ENCODE measurements at regions not wholly inside any gene's neighbourhood (a gene's known extent, or its start where the extent isn't known, plus 50 kb on each side); places are given as distances from the start of the nearest gene placed in this dataset.

DNA sequence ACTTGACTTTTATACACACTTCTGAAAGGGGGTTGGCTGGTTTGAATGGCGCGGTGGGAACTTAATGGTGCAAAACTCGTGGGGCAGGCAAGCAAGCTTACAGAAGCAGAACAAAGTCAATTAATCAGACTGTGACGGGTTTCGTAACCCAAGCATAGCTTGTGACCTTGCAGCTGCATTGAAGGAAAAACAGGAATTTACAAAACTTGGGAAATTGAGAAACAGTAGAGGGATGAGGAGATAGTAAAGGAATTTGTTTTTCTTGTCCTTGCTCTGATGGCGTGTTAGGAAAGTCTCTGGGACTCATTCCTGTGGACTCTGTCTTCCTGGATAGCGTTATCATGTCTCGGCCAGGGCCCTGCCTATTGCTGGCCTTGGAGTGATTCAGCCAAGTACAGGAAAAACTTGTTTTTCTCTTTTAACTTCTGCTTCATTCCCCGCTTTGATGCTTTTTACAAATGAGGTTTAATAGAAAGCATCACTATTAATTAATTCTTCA is 220.0 kb upstream of the KCND2 start:
- no peak overlapping the region for H3K27ac ChIP-seq (ENCODE audit: low read depth, low read length)
- Mint-ChIP-seq H3K9me3 (peaks cover 0 to 9% (median 4%) of the 10 kb centered on the region in 5 donors), H3K4me3 (no peak overlapping the region), H3K27me3 (no peaks in the 10 kb centered on the region), H3K4me1 (no peaks in the 10 kb centered on the region), H3K27ac (peak overlapping the region in 1 of 8 donors; percentile 59), H3K36me3 (no peaks in the 10 kb centered on the region)
- H3K9me3 ChIP-seq (ENCODE audit: low read length) = peaks cover 3% of the 10 kb centered on the region
- no peak overlapping the region for H3K4me3 ChIP-seq (ENCODE audit: low read length)
- no peaks in the 10 kb centered on the region for H3K36me3 ChIP-seq (ENCODE audit: insufficient read depth, low read length)
- POLR2A ChIA-PET = no interaction called here
- CTCF ChIA-PET = no interaction called here
- H3K27me3 ChIP-seq (ENCODE audit: insufficient read depth, low read length, poor library complexity, severe bottlenecking) = no peaks in the 10 kb centered on the region
- no peaks in the 10 kb centered on the region for H3K4me1 ChIP-seq (ENCODE audit: insufficient read depth, low read length)
- DNase-seq = no peak

GRCh38 chr7:120053390-120053961 is 219.5 kb upstream of the KCND2 start:
- Mint-ChIP-seq H3K4me1 (no peaks in the 10 kb centered on the region), H3K27ac (no peak overlapping the region), H3K36me3 (no peaks in the 10 kb centered on the region), H3K4me3 (no peak overlapping the region), H3K9me3 (peaks cover 0 to 9% (median 5%) of the 10 kb centered on the region in 5 donors), H3K27me3 (no peaks in the 10 kb centered on the region)
- no peak overlapping the region for H3K27ac ChIP-seq (ENCODE audit: low read depth, low read length)
- DNase-seq = no peak
- no peaks in the 10 kb centered on the region for H3K27me3 ChIP-seq (ENCODE audit: insufficient read depth, low read length, poor library complexity, severe bottlenecking)
- CTCF ChIA-PET = no interaction called here
- no peaks in the 10 kb centered on the region for H3K4me1 ChIP-seq (ENCODE audit: insufficient read depth, low read length)
- H3K4me3 ChIP-seq (ENCODE audit: low read length) = no peak overlapping the region
- no peaks in the 10 kb centered on the region for H3K36me3 ChIP-seq (ENCODE audit: insufficient read depth, low read length)
- peaks cover 3% of the 10 kb centered on the region for H3K9me3 ChIP-seq (ENCODE audit: low read length)
- POLR2A ChIA-PET = no interaction called here

GRCh38 chr7:120054376-120055100 is 218.4 kb upstream of the KCND2 start:
- Histone ChIP-seq H3K36me3 (ENCODE audit: insufficient read depth, low read length) (no peaks in the 10 kb centered on the region), H3K9me3 (ENCODE audit: low read length) (peaks cover 3% of the 10 kb centered on the region), H3K27me3 (ENCODE audit: insufficient read depth, low read length, poor library complexity, severe bottlenecking) (no peaks in the 10 kb centered on the region), H3K4me1 (ENCODE audit: insufficient read depth, low read length) (no peaks in the 10 kb centered on the region), H3K27ac (ENCODE audit: low read depth, low read length) (no peak overlapping the region), H3K4me3 (ENCODE audit: low read length) (no peak overlapping the region)
- Mint-ChIP-seq H3K4me3 (no peak overlapping the region), H3K27me3 (no peaks in the 10 kb centered on the region), H3K27ac (no peak overlapping the region), H3K4me1 (no peaks in the 10 kb centered on the region), H3K36me3 (no peaks in the 10 kb centered on the region), H3K9me3 (peaks cover 4 to 10% (median 8%) of the 10 kb centered on the region in 5 donors)
- CTCF ChIA-PET = no interaction called here
- no peak for DNase-seq
- POLR2A ChIA-PET = no interaction called here

DNA sequence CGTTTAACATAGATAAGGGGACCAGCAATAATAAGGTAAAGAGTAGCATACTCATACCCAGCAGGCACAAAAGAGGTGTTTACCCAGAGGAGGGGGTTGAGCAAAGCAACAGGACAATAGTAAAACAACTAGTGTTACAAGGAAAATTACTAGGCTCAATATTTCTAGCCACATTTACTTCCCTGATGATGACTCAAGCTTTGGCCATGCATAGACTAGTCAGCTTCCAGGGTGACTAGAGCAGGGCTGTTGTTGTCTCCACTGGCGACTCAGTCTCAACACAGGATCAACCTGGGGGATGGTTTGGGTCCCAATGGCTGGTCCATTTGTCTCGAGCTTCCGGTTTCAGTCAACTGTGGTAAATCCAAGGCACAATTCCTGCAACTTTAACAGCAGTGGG is 217.7 kb upstream of the KCND2 start:
- Histone ChIP-seq H3K4me1 (ENCODE audit: insufficient read depth, low read length) (no peaks in the 10 kb centered on the region), H3K27ac (ENCODE audit: low read depth, low read length) (no peak overlapping the region), H3K9me3 (ENCODE audit: low read length) (peaks cover 3% of the 10 kb centered on the region), H3K4me3 (ENCODE audit: low read length) (no peak overlapping the region), H3K27me3 (ENCODE audit: insufficient read depth, low read length, poor library complexity, severe bottlenecking) (no peaks in the 10 kb centered on the region), H3K36me3 (ENCODE audit: insufficient read depth, low read length) (no peaks in the 10 kb centered on the region)
- H3K27ac Mint-ChIP-seq = no peak overlapping the region
- no peaks in the 10 kb centered on the region for H3K4me1 Mint-ChIP-seq
- ChIA-PET CTCF (no interaction called here), POLR2A (no interaction called here)
- no peak overlapping the region for H3K4me3 Mint-ChIP-seq
- H3K36me3 Mint-ChIP-seq = no peaks in the 10 kb centered on the region
- no peaks in the 10 kb centered on the region for H3K27me3 Mint-ChIP-seq
- peaks cover 4 to 12% (median 9%) of the 10 kb centered on the region in 5 donors for H3K9me3 Mint-ChIP-seq
- DNase-seq = no peak

- no peak for DNase-seq
- Mint-ChIP-seq H3K36me3 (no peaks in the 10 kb centered on the region), H3K4me1 (no peaks in the 10 kb centered on the region), H3K27ac (no peak overlapping the region), H3K4me3 (no peak overlapping the region), H3K27me3 (no peaks in the 10 kb centered on the region), H3K9me3 (peaks cover 4 to 12% (median 9%) of the 10 kb centered on the region in 5 donors)
- POLR2A ChIA-PET = no interaction called here
- H3K27me3 ChIP-seq (ENCODE audit: insufficient read depth, low read length, poor library complexity, severe bottlenecking) = no peaks in the 10 kb centered on the region
- no peak overlapping the region for H3K27ac ChIP-seq (ENCODE audit: low read depth, low read length)
- CTCF ChIA-PET = no interaction called here
- H3K4me3 ChIP-seq (ENCODE audit: low read length) = no peak overlapping the region
- H3K4me1 ChIP-seq (ENCODE audit: insufficient read depth, low read length) = no peaks in the 10 kb centered on the region
- H3K36me3 ChIP-seq (ENCODE audit: insufficient read depth, low read length) = no peaks in the 10 kb centered on the region
- peaks cover 3% of the 10 kb centered on the region for H3K9me3 ChIP-seq (ENCODE audit: low read length)
Measured at GRCh38 chr7:120056227-120056626, 216.7 kb upstream of the KCND2 start.

DNA sequence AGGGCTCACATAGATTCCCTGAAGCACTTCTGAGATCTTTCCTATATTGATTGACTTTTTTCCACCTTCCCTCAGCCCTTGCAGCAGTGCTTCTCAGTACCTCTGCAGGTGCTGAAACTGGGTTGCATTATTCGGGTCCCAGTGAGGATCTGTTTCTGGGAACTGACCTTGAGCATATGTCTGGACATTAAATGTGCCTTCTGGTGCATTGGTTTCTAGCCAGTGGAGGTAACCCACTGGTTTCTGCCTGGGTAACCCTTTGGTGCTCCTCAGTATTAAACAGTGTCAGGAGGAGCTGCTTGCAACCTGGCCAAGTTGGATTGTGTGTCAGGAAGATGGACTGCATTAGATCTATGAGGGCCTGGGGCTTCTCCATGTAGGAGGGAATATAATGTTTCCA is 213.3 kb upstream of the KCND2 start:
- Histone ChIP-seq H3K4me1 (ENCODE audit: insufficient read depth, low read length) (no peaks in the 10 kb centered on the region), H3K27me3 (ENCODE audit: insufficient read depth, low read length, poor library complexity, severe bottlenecking) (no peaks in the 10 kb centered on the region), H3K4me3 (ENCODE audit: low read length) (no peak overlapping the region), H3K9me3 (ENCODE audit: low read length) (peaks cover 3% of the 10 kb centered on the region), H3K36me3 (ENCODE audit: insufficient read depth, low read length) (no peaks in the 10 kb centered on the region), H3K27ac (ENCODE audit: low read depth, low read length) (no peak overlapping the region)
- ChIA-PET CTCF (no interaction called here), POLR2A (no interaction called here)
- Mint-ChIP-seq H3K27me3 (no peaks in the 10 kb centered on the region), H3K4me3 (no peak overlapping the region), H3K9me3 (peaks cover 1 to 19% (median 7%) of the 10 kb centered on the region in 5 donors), H3K27ac (no peak overlapping the region), H3K4me1 (no peaks in the 10 kb centered on the region), H3K36me3 (no peaks in the 10 kb centered on the region)
- no peak for DNase-seq

GRCh38 chr7:120060281-120060680 is 212.7 kb upstream of the KCND2 start:
- POLR2A ChIA-PET = no interaction called here
- CTCF ChIA-PET = no interaction called here

DNA sequence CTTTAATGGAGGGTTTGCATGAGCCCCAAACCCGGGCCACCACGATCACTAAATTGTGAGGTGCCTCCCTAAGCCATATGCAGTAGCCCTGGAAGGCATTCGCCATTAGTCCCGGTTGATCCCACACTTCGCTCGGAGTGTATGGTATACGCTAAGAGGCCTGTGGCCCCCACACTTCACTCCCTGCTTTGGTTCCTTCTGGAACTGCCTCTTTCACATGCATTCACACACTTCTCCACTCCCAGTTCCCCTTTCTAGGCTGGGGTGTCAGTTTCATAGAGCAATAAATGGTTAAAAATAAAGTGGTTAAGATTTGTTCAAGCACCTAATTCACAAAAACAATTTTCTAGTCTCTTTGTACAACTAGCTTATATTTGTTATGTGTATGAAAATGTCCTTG is 212.1 kb upstream of the KCND2 start:
- H3K9me3 Mint-ChIP-seq = peaks cover 5 to 21% (median 8%) of the 10 kb centered on the region in 5 donors
- H3K27ac Mint-ChIP-seq = no peak overlapping the region
- no peak overlapping the region for H3K4me3 Mint-ChIP-seq
- Histone ChIP-seq H3K4me1 (ENCODE audit: insufficient read depth, low read length) (no peaks in the 10 kb centered on the region), H3K36me3 (ENCODE audit: insufficient read depth, low read length) (no peaks in the 10 kb centered on the region), H3K4me3 (ENCODE audit: low read length) (no peak overlapping the region), H3K27ac (ENCODE audit: low read depth, low read length) (no peak overlapping the region), H3K9me3 (ENCODE audit: low read length) (peaks cover 3% of the 10 kb centered on the region), H3K27me3 (ENCODE audit: insufficient read depth, low read length, poor library complexity, severe bottlenecking) (no peaks in the 10 kb centered on the region)
- POLR2A ChIA-PET = no interaction called here
- no peak for DNase-seq
- CTCF ChIA-PET = no interaction called here
- no peaks in the 10 kb centered on the region for H3K36me3 Mint-ChIP-seq
- H3K27me3 Mint-ChIP-seq = no peaks in the 10 kb centered on the region
- no peaks in the 10 kb centered on the region for H3K4me1 Mint-ChIP-seq

More at GRCh38 chr7:120060281-120060680, 212.7 kb upstream of the KCND2 start:
- no peak for DNase-seq
- H3K4me3 ChIP-seq (ENCODE audit: low read length) = no peak overlapping the region
- H3K4me1 ChIP-seq (ENCODE audit: insufficient read depth, low read length) = no peaks in the 10 kb centered on the region
- H3K9me3 ChIP-seq (ENCODE audit: low read length) = peaks cover 3% of the 10 kb centered on the region
- no peaks in the 10 kb centered on the region for H3K36me3 ChIP-seq (ENCODE audit: insufficient read depth, low read length)
- Mint-ChIP-seq H3K36me3 (no peaks in the 10 kb centered on the region), H3K27ac (no peak overlapping the region), H3K9me3 (peaks cover 0 to 19% (median 7%) of the 10 kb centered on the region in 5 donors), H3K4me3 (no peak overlapping the region), H3K27me3 (no peaks in the 10 kb centered on the region), H3K4me1 (no peaks in the 10 kb centered on the region)
- no peak overlapping the region for H3K27ac ChIP-seq (ENCODE audit: low read depth, low read length)
- no peaks in the 10 kb centered on the region for H3K27me3 ChIP-seq (ENCODE audit: insufficient read depth, low read length, poor library complexity, severe bottlenecking)

Measured in CD8-positive, alpha-beta memory T cell (primary cell).